HCT116 (cell line): ENCODE measurements at regions not wholly inside any gene's neighbourhood (a gene's known extent, or its start where the extent isn't known, plus 50 kb on each side); places are given as distances from the start of the nearest gene placed in this dataset.

ENCODE experiments used
- ATAC-seq: fragments of 200-7000 bp; cut with Tn5 transposase; 2 replicates; pipeline ENCODE4 v1.9.1; 2020; ENCODE audit warnings: mild to moderate bottlenecking, moderate library complexity
- BruUV-seq: library from RNA; stranded (reverse); fragments of 400-500 nt; replicated peaks from 2 replicates; lab custom pipeline; 2021; lab: Mats Ljungman, UMichigan
- CTCF ChIA-PET: fragments of 300-600 bp; sonication (Branson Sonifier 250); formaldehyde crosslinking; loops from one replicate; lab custom pipeline; 2021; ENCODE audit warnings: antibody characterized with exemption; lab: Charles Lee
- POLR2A ChIA-PET: fragments of 300-600, 350-600 bp; sonication (Branson Sonifier 250); formaldehyde crosslinking; loops from one replicate; lab custom pipeline; 2021; ENCODE audit warnings: antibody characterized with exemption; lab: Charles Lee
- RAD21 ChIA-PET, 2 experiments: fragments of 300-600 bp; sonication (Branson Sonifier 250); formaldehyde crosslinking; loops; one replicate each; lab custom pipeline; 2023; ENCODE audit warnings: low total read pairs in 2 of 2; ENCODE audit not compliant: uncharacterized antibody in 2 of 2, unreplicated experiment in 2 of 2, low non-redundant PET in 1 of 2; lab: Charles Lee
- DNase-seq: peaks from one replicate; pipeline ENCODE4 v3.0.0-alpha.2; 2010; ENCODE audit warnings: low read depth, low spot score
- H2AFZ ChIP-seq: fragments of 200-600 bp; shearing (Covaris generic), sonication (generic); 2 replicates; pipeline ENCODE4 v1.6.1; 2017; ENCODE audit warnings: low read depth, mixed run types, mixed read lengths, antibody characterized with exemption, low read length; ENCODE audit not compliant: poor library complexity, severe bottlenecking
- H3K27ac ChIP-seq: 2 replicates; pipeline ENCODE4 v1.5.1; 2012; ENCODE audit warnings: low read depth, low read length
- H3K27me3 ChIP-seq: fragments of 200-600 bp; sonication (generic); 2 replicates; pipeline ENCODE4 v1.6.1; 2016; ENCODE audit warnings: mixed run types, low read length, mixed read lengths; ENCODE audit not compliant: insufficient read depth
- H3K36me3 ChIP-seq, 2 experiments: fragments of 200-500 bp in 1 of 2; fragments of 200-600 bp in 1 of 2; sonication (Bioruptor generic) in 1 of 2; sonication (generic) in 1 of 2; 2 replicates each; pipeline versions ENCODE4 v1.5.1 to v1.6.1; 2014 to 2016; ENCODE audit warnings: low read length in 2 of 2, inconsistent platforms in 1 of 2, mixed read lengths in 1 of 2, mixed run types in 1 of 2; ENCODE audit not compliant: insufficient read depth in 2 of 2, control insufficient read depth in 1 of 2
- H3K4me1 ChIP-seq, 2 experiments: fragments of 200-600 bp in 1 of 2; sonication (generic) in 1 of 2; 2 replicates each; pipeline versions ENCODE4 v1.5.1 to v1.6.1; 2012 to 2017; ENCODE audit warnings: low read length in 2 of 2, inconsistent platforms in 1 of 2, mild to moderate bottlenecking in 1 of 2, mixed read lengths in 1 of 2, mixed run types in 1 of 2, moderate library complexity in 1 of 2; ENCODE audit not compliant: insufficient read depth in 2 of 2, control insufficient read depth in 1 of 2
- H3K4me2 ChIP-seq: fragments of 200-600 bp; sonication (generic); 2 replicates; pipeline ENCODE4 v1.6.1; 2017; ENCODE audit warnings: mixed run types, low read length, mixed read lengths
- H3K4me3 ChIP-seq, 2 experiments: fragments of 200-600 bp in 1 of 2; sonication (generic) in 1 of 2; replicated peaks in 1 of 2; 2 replicates each; pipeline ENCODE4 v1.5.1; 2011 to 2016; ENCODE audit warnings: low read length in 2 of 2, control low read depth in 1 of 2, low read depth in 1 of 2, mild to moderate bottlenecking in 1 of 2, mixed read lengths in 1 of 2, mixed run types in 1 of 2
- H3K79me2 ChIP-seq: fragments of 200-600 bp; sonication (generic); 2 replicates; pipeline ENCODE4 v1.6.1; 2017; ENCODE audit warnings: mild to moderate bottlenecking, mixed run types, low read length, moderate library complexity, mixed read lengths; ENCODE audit not compliant: insufficient read depth
- H3K9ac ChIP-seq: fragments of 200-600 bp; sonication (generic); 2 replicates; pipeline ENCODE4 v1.6.1; 2016; ENCODE audit warnings: low read length, mixed read lengths
- H3K9me2 ChIP-seq: fragments of 200-600 bp; sonication (generic), shearing (Covaris generic); 2 replicates; pipeline ENCODE4 v1.6.1; 2017; ENCODE audit warnings: mixed run types, mild to moderate bottlenecking, moderate library complexity; ENCODE audit not compliant: insufficient read depth
- H3K9me3 ChIP-seq, 2 experiments: fragments of 200-500 bp in 1 of 2; fragments of 200-600 bp in 1 of 2; sonication (Bioruptor generic) in 1 of 2; sonication (generic) in 1 of 2; 2 replicates each; pipeline ENCODE4 v1.6.1; 2014 to 2017; ENCODE audit warnings: low read length in 2 of 2, mixed read lengths in 2 of 2, inconsistent platforms in 1 of 2, low read depth in 1 of 2, mild to moderate bottlenecking in 1 of 2, mixed run types in 1 of 2, moderate library complexity in 1 of 2; ENCODE audit not compliant: control insufficient read depth in 1 of 2, insufficient read depth in 1 of 2
- H4K20me1 ChIP-seq: fragments of 200-600 bp; sonication (generic), shearing (Covaris generic); 2 replicates; pipeline ENCODE4 v1.6.1; 2017; ENCODE audit warnings: mixed run types, mild to moderate bottlenecking, moderate library complexity; ENCODE audit not compliant: insufficient read depth
- CBX3 ChIP-seq: IDR thresholded peaks from 2 replicates; pipeline ENCODE4 v1.6.1; 2012; ENCODE audit warnings: low read depth
- CTCF ChIP-seq, 3 experiments: fragments of 200-600 bp in 1 of 3; sonication (generic) in 1 of 3; IDR thresholded peaks in 2 of 3; conservative IDR thresholded peaks in 1 of 3; 2 replicates each; pipeline ENCODE4 v1.5.1; 2012 to 2017; ENCODE audit warnings: low read depth in 2 of 3, low read length in 2 of 3, antibody characterized with exemption in 1 of 3, borderline replicate concordance in 1 of 3, control low read depth in 1 of 3, mild to moderate bottlenecking in 1 of 3, mixed read lengths in 1 of 3, mixed run types in 1 of 3, moderate library complexity in 1 of 3; ENCODE audit not compliant: insufficient read depth in 1 of 3
- ELF1 ChIP-seq: IDR thresholded peaks from 2 replicates; pipeline ENCODE4 v1.6.1; 2012; ENCODE audit warnings: low read depth, borderline replicate concordance
- EZH2 ChIP-seq: fragments of 200-600 bp; sonication (generic); IDR thresholded peaks from 2 replicates; pipeline ENCODE4 v1.6.1; 2017; ENCODE audit warnings: antibody characterized with exemption, mixed run types
- EZH2phosphoT487 ChIP-seq: fragments of 200-600 bp; IDR thresholded peaks from 2 replicates; pipeline ENCODE4 v1.6.1; 2018; ENCODE audit warnings: antibody characterized with exemption, borderline replicate concordance
- JUND ChIP-seq: IDR thresholded peaks from 2 replicates; pipeline ENCODE4 v1.6.1; 2012
- MAX ChIP-seq: IDR thresholded peaks from 2 replicates; pipeline ENCODE4 v1.6.1; 2012
- POLR2A ChIP-seq: IDR thresholded peaks from 2 replicates; pipeline ENCODE4 v1.7.0; 2011; ENCODE audit warnings: borderline replicate concordance; ENCODE audit not compliant: insufficient read depth, insufficient read length; ENCODE audit errors: extremely low read depth
- POLR2AphosphoS5 ChIP-seq: IDR thresholded peaks from 2 replicates; pipeline ENCODE4 v1.6.1; 2011; ENCODE audit warnings: mild to moderate bottlenecking, low read depth, low read length, moderate library complexity
- RAD21 ChIP-seq: IDR thresholded peaks from 2 replicates; pipeline ENCODE4 v1.6.1; 2012; ENCODE audit warnings: low read depth, mild to moderate bottlenecking
- REST ChIP-seq: IDR thresholded peaks from 2 replicates; pipeline ENCODE4 v1.6.1; 2012; ENCODE audit warnings: low read depth
- SIN3A ChIP-seq: IDR thresholded peaks from 2 replicates; pipeline ENCODE4 v1.6.1; 2012; ENCODE audit warnings: low read depth
- SP1 ChIP-seq: IDR thresholded peaks from 2 replicates; pipeline ENCODE4 v1.6.1; 2012; ENCODE audit warnings: low read depth
- SRF ChIP-seq: IDR thresholded peaks from 2 replicates; pipeline ENCODE4 v1.6.1; 2012; ENCODE audit warnings: low read depth
- TCF7L2 ChIP-seq: IDR thresholded peaks from 2 replicates; pipeline ENCODE4 v1.7.0; 2011; ENCODE audit warnings: borderline replicate concordance, inconsistent platforms; ENCODE audit not compliant: insufficient read depth, insufficient read length; ENCODE audit errors: extremely low read depth
- YY1 ChIP-seq: IDR thresholded peaks from 2 replicates; pipeline ENCODE4 v1.6.1; 2011; ENCODE audit warnings: low read length, low read depth, moderate library complexity, mild to moderate bottlenecking; ENCODE audit not compliant: insufficient replicate concordance; ENCODE audit errors: extremely low read depth
- ZFX ChIP-seq: fragments of 450-650 bp; IDR thresholded peaks from 2 replicates; pipeline ENCODE4 v1.6.1; 2017
- ZNF274 ChIP-seq: fragments of 200-500 bp; sonication (Bioruptor generic); IDR thresholded peaks from 2 replicates; pipeline ENCODE4 v1.6.1; 2014; ENCODE audit warnings: mild to moderate bottlenecking, low read depth, low read length, inconsistent platforms
- intact Hi-C: fragments of 100-400 bp; cut with micrococcal nuclease; formaldehyde crosslinking; loops from 2 replicates; pipeline ENCODE4 v1.10.0; 2022

GRCh38 chr2:220079595-220079994 is 452.2 kb downstream of the SLC4A3 start:
- TF ChIP-seq ZNF274 (no peak), YY1 (no peak), JUND (no peak), SRF (no peak), CBX3 (no peak), EZH2phosphoT487 (no peak), POLR2A (no peak), EZH2 (no peak), MAX (no peak), POLR2AphosphoS5 (no peak), RAD21 (no peak), SIN3A (no peak), REST (no peak), CTCF (IDR thresholded peaks at IDR 0.05 in 2 of 3, conservative IDR thresholded peaks at IDR 0.05 in 1 of 3; ENCODE audit: borderline replicate concordance in 1 of 3, insufficient read depth in 1 of 3, low read depth in 2 of 3, low read length in 2 of 3) (no peak), TCF7L2 (no peak), ELF1 (no peak), ZFX (no peak), SP1 (no peak)
- ATAC-seq (no peak), DNase-seq (no peak)
- Histone ChIP-seq H3K27me3 (no peaks in the 10 kb centered on the region), H4K20me1 (no peaks in the 10 kb centered on the region; the same call in 1 of the 2 replicates), H3K4me1 (no peaks in the 10 kb centered on the region), H3K9ac (no peak overlapping the region), H3K9me2 (no peaks in the 10 kb centered on the region), H3K27ac (no peak overlapping the region), H3K36me3 (peaks cover 0 to 6% of the 10 kb centered on the region in 2 experiments; a peak in 2 of 4 replicates), H3K4me3 (no peak overlapping the region), H3K4me2 (no peak overlapping the region), H2AFZ (no peak overlapping the region), H3K79me2 (no peaks in the 10 kb centered on the region), H3K9me3 (no peaks in the 10 kb centered on the region)
- RAD21 ChIA-PET = no interaction called here
- BruUV-seq = no TSS peak
- CTCF ChIA-PET = no interaction called here
- POLR2A ChIA-PET = no interaction called here
- intact Hi-C loops = no loop called here
